ENCODE measurements at regions not wholly inside any gene's neighbourhood (a gene's known extent, or its start where the extent isn't known, plus 50 kb on each side); places are given as distances from the start of the nearest gene placed in this dataset.

- TF ChIP-seq ZNF592 (IDR thresholded peaks at IDR 0.05) (no peak), REST (IDR thresholded peaks at IDR 0.05; ENCODE audit: borderline replicate concordance) (no peak), REST (CRISPR knock-in tag; IDR thresholded peaks at IDR 0.05; ENCODE audit: low read depth) (no peak), TOE1 (IDR thresholded peaks at IDR 0.05; ENCODE audit: borderline replicate concordance) (no peak), TOE1 (CRISPR knock-in tag; IDR thresholded peaks at IDR 0.05; ENCODE audit: borderline replicate concordance, low read depth) (no peak), SNRNP70 (optimal IDR thresholded peaks at IDR 0.05; ENCODE audit: low read depth, low read length) (no peak), NR0B1 (IDR thresholded peaks at IDR 0.05; ENCODE audit: partially characterized antibody) (no peak), ZNF263 (CRISPR knock-in tag; IDR thresholded peaks at IDR 0.05; ENCODE audit: borderline replicate concordance) (no peak), ZBTB34 (CRISPR knock-in tag; IDR thresholded peaks at IDR 0.05) (no peak)
Observed at GRCh38 chr2:14433946-14434495, 198.5 kb upstream of the LRATD1 start (continued).
